ENCODE measurements at regions not wholly inside any gene's neighbourhood (a gene's known extent, or its start where the extent isn't known, plus 50 kb on each side); places are given as distances from the start of the nearest gene placed in this dataset.

- DNase-seq: no peak
Observed at GRCh38 chr1:58308206-58308605, 238.3 kb downstream of the OMA1 start.

DNA sequence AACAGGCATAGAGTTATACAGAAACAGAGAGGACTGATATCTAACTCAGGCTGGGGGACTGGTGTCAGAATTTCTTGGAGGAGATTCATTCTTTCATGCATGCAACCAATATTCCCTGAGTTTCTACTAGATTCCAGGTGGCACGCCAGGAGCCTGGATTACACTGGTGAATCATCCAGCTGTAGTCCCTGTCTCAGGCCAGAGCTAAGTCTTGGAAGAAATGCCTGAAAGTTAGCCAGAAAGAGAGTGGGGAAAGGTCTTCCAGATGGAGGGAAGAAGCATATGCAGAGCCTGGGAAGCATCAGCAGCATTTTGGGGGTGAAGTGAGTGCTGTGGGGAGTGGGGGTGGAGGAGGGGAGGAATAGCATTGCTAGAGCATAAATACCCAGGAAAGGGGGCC, 239.1 kb downstream of the OMA1 start:
- DNase-seq: no peak

DNA sequence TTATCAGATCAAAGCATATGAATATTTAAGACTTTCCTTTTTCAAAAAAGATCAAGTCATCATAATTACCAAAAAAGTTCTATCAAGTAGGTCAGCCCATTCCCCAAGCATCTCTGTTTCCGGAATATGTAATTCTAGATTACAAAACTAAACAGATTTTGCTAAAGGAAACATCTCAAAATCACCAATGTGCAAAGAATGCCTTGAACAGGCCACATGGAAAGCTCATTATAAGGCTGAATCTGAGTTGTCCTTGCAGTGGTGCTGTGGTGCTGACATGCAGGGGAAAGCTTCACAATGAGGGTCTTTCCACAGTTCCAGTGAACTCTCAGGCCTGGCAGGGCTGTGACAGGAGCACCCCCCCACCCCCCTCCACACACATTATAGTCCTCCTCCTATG, 240.9 kb downstream of the OMA1 start:
- no peak for DNase-seq

DNA sequence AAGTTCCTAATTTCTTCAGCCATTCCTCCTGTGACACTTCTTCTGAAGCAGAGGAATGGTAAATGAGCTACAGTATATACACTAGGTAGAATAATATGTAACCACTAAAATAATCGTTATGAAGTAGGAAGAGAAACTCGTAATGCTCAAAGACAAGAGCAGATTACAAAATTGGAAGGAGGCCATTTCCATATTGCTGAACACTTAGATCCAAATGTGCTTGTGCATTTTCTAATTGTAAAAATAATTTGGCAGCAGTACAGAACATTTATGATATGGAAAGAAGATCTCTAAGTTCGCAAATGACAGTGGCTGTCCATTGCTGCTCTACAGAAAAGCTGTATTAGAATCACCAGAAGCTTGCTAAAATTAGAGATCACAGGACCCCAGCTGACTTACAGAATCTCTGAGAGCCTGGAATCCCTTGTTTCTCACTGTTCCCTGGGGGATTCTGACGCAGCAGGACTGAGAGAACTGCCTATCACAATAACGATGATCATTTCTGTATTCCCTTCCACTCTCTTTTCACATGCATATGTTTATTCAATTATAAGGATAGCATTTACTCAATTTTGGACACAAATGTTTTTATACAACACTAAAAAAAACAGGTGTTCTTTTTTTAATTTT, 242.1 kb downstream of the OMA1 start:
- DNase-seq: no peak

GRCh38 chr1:58303841-58304240, 242.7 kb downstream of the OMA1 start:
- DNase-seq: no peak

DNA sequence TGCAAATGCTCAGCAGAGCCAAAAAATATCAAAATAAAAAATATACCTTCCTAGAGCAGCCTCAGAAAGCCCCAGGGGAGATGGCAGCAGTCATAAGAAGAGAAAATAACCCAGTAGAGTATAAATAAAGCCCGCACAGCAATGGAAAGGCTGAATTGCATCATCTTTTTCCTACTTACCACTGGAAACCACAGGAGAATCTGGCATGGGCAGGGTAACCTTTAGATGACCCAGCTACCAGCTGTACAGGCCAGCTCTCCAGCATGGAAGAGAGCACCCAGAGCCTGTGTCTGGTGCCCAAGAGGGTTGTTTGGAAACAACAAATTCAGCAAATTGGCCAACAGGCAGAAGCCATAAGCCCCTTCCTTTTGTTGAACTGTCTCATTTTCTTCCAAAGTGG, 253.1 kb downstream of the OMA1 start:
- DNase-seq: no peak

GRCh38 chr1:58290685-58291372, 255.7 kb downstream of the OMA1 start:
- no peak for DNase-seq

- no peak for DNase-seq
Observed at GRCh38 chr1:58288624-58289142, 257.8 kb downstream of the OMA1 start.

DNA sequence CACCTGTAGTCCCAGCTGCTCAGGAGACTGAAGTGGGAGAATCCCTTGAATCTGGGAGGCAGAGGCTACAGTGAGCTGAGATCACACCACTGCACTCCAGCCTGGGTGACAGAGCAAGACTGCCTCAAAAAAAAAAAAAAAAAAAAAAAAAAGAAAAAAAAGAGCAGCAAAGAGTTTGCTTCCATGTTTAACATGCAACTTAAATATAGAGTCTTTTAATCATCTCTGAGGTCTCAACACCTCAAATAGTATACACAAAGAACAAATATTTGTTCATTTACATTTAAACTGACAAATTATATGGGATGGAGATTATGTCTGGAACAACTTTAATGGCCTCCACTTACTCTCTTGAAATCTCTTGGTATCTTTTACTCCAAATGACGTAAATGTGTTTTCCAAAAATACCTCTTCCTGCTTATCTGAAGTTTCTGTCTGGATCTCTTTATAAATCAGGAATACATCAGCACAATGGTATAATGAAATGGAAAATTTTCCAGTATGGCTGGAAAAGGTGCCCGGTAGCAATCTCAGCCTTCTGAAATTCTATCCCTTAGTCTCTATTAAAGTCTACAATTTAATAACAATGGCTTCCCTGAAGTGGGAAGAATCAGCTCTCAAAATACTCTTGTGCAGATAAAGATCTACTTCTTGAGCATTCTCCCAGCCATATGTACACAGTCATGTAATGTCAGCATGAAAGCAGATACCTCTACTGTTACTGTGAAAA, 258.5 kb downstream of the OMA1 start:
- no peak for DNase-seq

DNA sequence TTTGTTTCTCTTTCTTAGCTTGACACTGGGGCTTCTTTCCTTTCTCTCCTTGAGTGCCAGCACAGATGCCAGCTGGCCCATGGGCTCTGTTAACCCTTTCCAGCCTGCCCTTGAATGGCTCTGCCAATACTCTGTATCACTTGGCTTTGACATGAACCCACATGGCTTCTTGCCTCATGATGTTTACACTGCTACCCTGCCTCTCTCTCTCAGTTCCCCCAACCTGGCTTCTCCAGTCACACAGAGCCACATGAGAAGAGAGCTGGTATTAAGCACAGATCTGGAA, 262.4 kb downstream of the OMA1 start:
- no peak for DNase-seq

- no peak for DNase-seq
Observed at GRCh38 chr1:58283388-58284224, 262.9 kb downstream of the OMA1 start.

DNA sequence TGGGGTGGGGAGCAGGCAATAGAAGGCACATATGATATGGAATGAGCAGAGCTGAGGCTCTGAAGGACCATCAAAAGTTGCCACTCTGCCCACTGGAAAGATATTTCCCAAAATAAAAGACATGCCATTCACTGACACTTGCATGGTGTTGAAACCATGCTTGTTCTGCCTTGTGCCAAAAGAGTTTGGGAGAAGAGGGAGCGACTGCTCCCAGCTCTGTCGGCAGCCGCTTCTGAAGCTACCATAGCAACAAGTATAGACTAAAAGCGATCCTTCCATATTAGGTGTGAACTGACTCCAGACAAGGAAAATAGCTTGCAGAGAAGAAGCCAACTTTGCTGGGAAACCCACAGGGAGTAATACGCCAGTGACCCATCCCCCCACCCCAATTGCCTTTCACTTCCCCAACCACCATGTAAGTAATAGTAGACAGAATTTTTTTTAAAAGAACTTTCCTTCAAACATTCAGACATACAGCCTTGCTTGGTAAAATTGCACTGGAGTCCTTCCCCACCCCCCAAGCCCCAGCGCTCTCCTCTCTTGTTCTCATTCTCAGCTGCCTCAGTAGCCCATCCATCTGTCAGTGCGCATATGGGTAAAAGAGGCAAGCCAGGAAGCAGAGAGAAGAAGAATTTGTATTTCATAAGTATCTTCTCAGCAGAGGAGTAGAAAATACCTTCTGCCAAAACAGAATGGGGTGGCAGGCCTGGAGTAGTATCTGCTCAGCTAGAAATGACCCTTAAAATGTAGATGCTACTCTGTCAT, 263.7 kb downstream of the OMA1 start:
- DNase-seq: no peak

GRCh38 chr1:58266242-58266641, 280.3 kb downstream of the OMA1 start:
- DNase-seq: no peak

DNA sequence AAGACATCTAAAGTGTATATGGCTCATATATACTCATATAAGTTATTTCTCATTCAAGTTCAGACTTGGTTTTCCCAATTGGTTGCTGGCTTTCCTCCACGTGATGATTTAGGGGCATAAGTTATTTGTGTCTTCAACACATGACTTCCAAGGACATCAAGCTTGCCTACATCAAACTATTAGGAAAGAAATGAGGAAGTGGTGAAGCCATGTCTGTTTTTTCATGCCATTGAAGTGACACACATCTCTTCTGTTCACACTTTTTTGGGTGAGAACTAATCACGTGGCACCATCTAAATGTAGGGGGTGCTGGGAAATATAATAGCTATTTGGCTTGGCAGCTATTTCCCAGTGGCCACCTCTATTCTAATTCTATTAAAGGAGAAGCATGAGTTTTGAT, 282.1 kb downstream of the OMA1 start:
- no peak for DNase-seq

- DNase-seq: no peak
Observed at GRCh38 chr1:58262702-58263101, 283.8 kb downstream of the OMA1 start.

DNA sequence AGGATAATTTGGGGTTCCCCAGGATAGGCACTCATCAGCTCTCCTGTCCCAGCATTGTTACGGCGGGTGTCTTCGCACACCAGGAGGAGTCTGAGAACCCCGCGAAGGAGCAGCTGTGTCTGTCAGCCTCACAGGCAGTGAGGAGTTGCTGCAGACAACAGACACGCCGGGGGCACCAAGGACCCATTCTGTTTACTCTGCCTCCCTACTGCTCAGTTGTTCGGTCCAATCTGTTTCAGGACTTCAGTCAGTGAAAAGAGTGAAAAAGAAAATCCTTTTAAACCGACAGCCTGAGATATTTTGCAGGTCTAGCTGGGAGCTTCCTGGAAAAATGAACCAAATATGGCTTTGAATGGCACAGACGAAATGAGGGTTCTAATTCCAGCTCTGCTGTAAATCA, 288.4 kb downstream of the OMA1 start:
- DNase-seq: no peak

DNA sequence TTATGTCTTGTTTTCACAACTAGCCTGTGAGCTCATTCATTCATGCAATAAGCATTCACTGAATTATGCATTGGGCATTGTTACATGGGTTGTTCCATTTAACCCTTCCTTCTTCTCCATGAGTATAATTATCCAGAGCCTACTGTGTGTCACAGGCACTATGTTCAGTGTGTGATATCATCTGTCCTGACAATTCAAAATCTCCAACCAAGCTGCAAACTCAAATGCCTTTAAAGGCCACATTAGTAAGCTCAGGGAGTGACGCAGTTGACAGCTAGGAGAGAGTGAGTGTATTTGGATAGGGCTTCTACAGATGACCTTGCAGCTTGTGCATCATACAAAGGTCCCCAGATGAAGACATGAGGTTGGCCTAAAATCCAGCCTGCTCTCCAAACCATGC, 289.5 kb downstream of the OMA1 start:
- DNase-seq: no peak

DNA sequence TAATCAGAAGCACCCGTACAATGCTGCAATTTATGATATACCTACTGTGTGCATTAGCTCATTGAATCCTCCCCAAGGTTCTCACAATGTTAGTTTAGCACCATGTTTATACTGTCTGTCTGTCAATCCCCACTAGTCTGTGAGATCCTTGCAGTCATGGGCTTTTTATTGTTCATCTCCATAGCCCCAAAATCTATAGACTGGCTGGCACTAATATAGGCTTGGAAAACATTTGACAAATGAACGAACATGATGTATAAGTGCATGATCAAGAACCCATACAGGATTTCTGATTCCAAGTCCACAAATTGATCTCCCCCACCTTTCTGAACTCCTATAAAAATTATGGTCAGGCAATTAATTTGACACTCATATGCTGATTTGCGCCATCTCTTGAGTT, 290.0 kb downstream of the OMA1 start:
- DNase-seq: no peak

- no peak for DNase-seq
Observed at GRCh38 chr1:58256041-58256440, 290.5 kb downstream of the OMA1 start.

GRCh38 chr1:58255192-58255591, 291.3 kb downstream of the OMA1 start:
- DNase-seq: no peak

- no peak for DNase-seq
Observed at GRCh38 chr1:58251430-58252073, 295.0 kb downstream of the OMA1 start.

DNA sequence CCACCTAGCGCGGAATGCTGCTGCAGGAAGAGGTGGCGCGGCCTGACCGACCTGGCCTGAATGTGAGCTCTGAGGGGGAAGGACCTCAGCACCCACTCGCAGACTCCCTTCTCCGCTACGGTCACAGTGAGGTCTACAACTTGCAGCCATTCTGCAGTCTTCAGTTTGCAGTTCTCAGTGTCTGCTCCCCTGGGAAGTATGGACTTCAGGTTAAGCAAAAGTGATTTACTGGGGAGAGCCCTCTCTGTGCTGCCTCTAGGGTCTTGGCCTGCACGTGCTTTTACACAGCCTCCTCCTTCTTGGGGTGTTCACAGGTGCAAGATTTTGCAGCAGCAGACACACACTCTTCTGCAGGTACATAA, 296.0 kb downstream of the OMA1 start:
- DNase-seq: no peak
